Hematopoietic multipotent progenitor cell (in vitro differentiated cells): ENCODE measurements at regions not wholly inside any gene's neighbourhood (a gene's known extent, or its start where the extent isn't known, plus 50 kb on each side); places are given as distances from the start of the nearest gene placed in this dataset.
"Not testable (repeated sequence)": the region's sequence is repeated elsewhere in the genome, so short reads cannot be mapped to it uniquely, and the experiment has no call there.

Experiments used
- DNase-seq, 3 donors: peaks; one replicate each; pipeline ENCODE4 v3.0.0-alpha.2; 2011 to 2015; ENCODE audit warnings: low read depth in 2 of 3, low spot score in 2 of 3

- no peak for DNase-seq
Observed at GRCh38 chr12:131333621-131334440, 377.1 kb upstream of the SFSWAP start.

GRCh38 chr12:131334835-131335234 is 376.1 kb upstream of the SFSWAP start:
- no peak for DNase-seq

GRCh38 chr12:131335456-131335855 is 375.4 kb upstream of the SFSWAP start:
- DNase-seq: no peak

GRCh38 chr12:131337861-131338260 is 373.0 kb upstream of the SFSWAP start:
- not testable (repeated sequence) for DNase-seq

- no peak for DNase-seq
Observed at GRCh38 chr12:131340616-131341210, 370.2 kb upstream of the SFSWAP start.

- not testable (repeated sequence) for DNase-seq
Observed at GRCh38 chr12:131341608-131342007, 369.3 kb upstream of the SFSWAP start.

- DNase-seq: not testable (repeated sequence)
Observed at GRCh38 chr12:131343436-131343835, 367.5 kb upstream of the SFSWAP start.

GRCh38 chr12:131344715-131345520 is 366.0 kb upstream of the SFSWAP start:
- not testable (repeated sequence) for DNase-seq

- peak in 1 of 3 donors; percentile 54 for DNase-seq
Observed at GRCh38 chr12:131345521-131346436, 365.1 kb upstream of the SFSWAP start.

- DNase-seq: no peak
Observed at GRCh38 chr12:131346555-131347344, 364.1 kb upstream of the SFSWAP start.

- DNase-seq: no peak
Observed at GRCh38 chr12:131347345-131347714, 363.6 kb upstream of the SFSWAP start.

GRCh38 chr12:131347732-131348131 is 363.2 kb upstream of the SFSWAP start:
- DNase-seq: no peak

GRCh38 chr12:131348231-131348630 is 362.7 kb upstream of the SFSWAP start:
- no peak for DNase-seq

- DNase-seq: peak in 1 of 3 donors; percentile 41
Observed at GRCh38 chr12:131348646-131349045, 362.2 kb upstream of the SFSWAP start.

- no peak for DNase-seq
Observed at GRCh38 chr12:131349397-131350127, 361.3 kb upstream of the SFSWAP start.

GRCh38 chr12:131350943-131351318 is 360.0 kb upstream of the SFSWAP start:
- no peak for DNase-seq

- DNase-seq: peak in 2 of 3 donors; percentile 36 to 75
Observed at GRCh38 chr12:131351319-131352028, 359.4 kb upstream of the SFSWAP start.

- DNase-seq: no peak
Observed at GRCh38 chr12:131352296-131352900, 358.5 kb upstream of the SFSWAP start.
